ENCODE measurements at regions not wholly inside any gene's neighbourhood (a gene's known extent, or its start where the extent isn't known, plus 50 kb on each side); places are given as distances from the start of the nearest gene placed in this dataset.

DNA sequence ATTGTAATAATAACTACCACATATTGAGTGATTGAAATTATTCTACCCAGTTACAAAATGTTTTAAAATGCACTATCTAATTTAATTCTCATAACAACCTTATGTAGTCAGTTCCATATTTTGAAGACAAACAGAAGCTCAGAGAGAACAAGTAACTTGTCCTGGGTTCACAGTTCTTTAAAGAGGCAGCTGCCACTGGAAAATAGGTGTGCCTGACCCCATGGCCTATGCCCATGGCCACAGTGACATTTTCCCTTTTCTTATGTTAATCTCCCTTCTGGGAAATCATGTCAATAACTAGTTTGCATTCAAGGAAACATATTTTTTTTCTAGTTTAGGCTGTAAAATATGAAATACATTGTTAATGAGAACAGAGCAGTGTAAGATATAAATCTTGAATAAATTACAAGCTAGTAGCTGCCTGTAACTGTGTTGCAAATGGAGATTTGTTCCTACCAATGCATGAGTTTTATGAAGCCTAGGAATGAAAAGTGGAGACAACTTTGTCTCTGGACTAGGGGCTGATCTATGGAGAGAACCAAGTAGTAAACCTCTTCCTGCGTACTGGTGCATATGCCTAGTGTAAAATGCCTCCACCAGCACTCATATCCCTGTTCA is 1018.0 kb downstream of the NTRK3 start:
- Histone ChIP-seq H3K27me3 (ENCODE audit: insufficient read depth, poor library complexity, severe bottlenecking) (no peaks in the 10 kb centered on the region), H3K27ac (replicated peaks) (no peak overlapping the region), H3K4me3 (replicated peaks; ENCODE audit: insufficient read depth, low read length) (no peak overlapping the region)
- no peak for DNase-seq (ENCODE audit: low read depth in 1 of 2, low spot score in 1 of 2)
- TF ChIP-seq, protein P1, sequence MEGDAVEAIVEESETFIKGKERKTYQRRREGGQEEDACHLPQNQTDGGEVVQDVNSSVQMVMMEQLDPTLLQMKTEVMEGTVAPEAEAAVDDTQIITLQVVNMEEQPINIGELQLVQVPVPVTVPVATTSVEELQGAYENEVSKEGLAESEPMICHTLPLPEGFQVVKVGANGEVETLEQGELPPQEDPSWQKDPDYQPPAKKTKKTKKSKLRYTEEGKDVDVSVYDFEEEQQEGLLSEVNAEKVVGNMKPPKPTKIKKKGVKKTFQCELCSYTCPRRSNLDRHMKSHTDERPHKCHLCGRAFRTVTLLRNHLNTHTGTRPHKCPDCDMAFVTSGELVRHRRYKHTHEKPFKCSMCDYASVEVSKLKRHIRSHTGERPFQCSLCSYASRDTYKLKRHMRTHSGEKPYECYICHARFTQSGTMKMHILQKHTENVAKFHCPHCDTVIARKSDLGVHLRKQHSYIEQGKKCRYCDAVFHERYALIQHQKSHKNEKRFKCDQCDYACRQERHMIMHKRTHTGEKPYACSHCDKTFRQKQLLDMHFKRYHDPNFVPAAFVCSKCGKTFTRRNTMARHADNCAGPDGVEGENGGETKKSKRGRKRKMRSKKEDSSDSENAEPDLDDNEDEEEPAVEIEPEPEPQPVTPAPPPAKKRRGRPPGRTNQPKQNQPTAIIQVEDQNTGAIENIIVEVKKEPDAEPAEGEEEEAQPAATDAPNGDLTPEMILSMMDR (IDR thresholded peaks at IDR 0.05; ENCODE audit: insufficient read depth, low read length): no peak
- TF ChIP-seq SPI1 (IDR thresholded peaks at IDR 0.05; ENCODE audit: borderline replicate concordance, low read depth) (no peak), GABPA (IDR thresholded peaks at IDR 0.05; ENCODE audit: low read depth) (no peak), POLR2AphosphoS5 (IDR thresholded peaks at IDR 0.05; ENCODE audit: low read depth) (no peak)
- TF ChIP-seq, protein P2, sequence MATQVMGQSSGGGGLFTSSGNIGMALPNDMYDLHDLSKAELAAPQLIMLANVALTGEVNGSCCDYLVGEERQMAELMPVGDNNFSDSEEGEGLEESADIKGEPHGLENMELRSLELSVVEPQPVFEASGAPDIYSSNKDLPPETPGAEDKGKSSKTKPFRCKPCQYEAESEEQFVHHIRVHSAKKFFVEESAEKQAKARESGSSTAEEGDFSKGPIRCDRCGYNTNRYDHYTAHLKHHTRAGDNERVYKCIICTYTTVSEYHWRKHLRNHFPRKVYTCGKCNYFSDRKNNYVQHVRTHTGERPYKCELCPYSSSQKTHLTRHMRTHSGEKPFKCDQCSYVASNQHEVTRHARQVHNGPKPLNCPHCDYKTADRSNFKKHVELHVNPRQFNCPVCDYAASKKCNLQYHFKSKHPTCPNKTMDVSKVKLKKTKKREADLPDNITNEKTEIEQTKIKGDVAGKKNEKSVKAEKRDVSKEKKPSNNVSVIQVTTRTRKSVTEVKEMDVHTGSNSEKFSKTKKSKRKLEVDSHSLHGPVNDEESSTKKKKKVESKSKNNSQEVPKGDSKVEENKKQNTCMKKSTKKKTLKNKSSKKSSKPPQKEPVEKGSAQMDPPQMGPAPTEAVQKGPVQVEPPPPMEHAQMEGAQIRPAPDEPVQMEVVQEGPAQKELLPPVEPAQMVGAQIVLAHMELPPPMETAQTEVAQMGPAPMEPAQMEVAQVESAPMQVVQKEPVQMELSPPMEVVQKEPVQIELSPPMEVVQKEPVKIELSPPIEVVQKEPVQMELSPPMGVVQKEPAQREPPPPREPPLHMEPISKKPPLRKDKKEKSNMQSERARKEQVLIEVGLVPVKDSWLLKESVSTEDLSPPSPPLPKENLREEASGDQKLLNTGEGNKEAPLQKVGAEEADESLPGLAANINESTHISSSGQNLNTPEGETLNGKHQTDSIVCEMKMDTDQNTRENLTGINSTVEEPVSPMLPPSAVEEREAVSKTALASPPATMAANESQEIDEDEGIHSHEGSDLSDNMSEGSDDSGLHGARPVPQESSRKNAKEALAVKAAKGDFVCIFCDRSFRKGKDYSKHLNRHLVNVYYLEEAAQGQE (IDR thresholded peaks at IDR 0.05; ENCODE audit: insufficient replicate concordance, low read depth): no peak

DNA sequence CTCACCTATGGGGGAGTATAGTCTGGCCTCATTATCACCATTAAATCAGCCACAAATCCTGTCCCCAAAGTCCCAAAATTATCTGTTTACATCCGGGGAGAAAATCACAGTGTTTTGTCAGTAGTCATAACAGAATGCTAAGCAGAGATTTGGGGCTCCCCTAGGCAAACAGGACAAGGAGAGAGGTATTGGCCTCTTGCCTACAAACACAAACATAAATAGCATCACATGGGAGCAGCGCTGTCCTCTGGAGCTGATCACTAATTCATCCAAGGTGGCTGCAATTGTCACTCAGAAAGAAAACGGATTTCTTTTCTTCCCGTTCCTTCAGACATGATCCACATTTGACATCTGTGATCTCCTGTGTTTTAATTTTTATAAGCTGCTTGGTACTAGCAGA is 1028.1 kb downstream of the NTRK3 start:
- TF ChIP-seq POLR2AphosphoS5 (IDR thresholded peaks at IDR 0.05; ENCODE audit: low read depth): no peak
- TF ChIP-seq SPI1 (IDR thresholded peaks at IDR 0.05; ENCODE audit: borderline replicate concordance, low read depth): no peak
- TF ChIP-seq, protein P1 (IDR thresholded peaks at IDR 0.05; ENCODE audit: insufficient read depth, low read length): no peak
- no peak for TF ChIP-seq GABPA (IDR thresholded peaks at IDR 0.05; ENCODE audit: low read depth)
- TF ChIP-seq, protein P2 (IDR thresholded peaks at IDR 0.05; ENCODE audit: insufficient replicate concordance, low read depth): no peak
- no peak overlapping the region for H3K27ac ChIP-seq (replicated peaks)
- H3K27me3 ChIP-seq (ENCODE audit: insufficient read depth, poor library complexity, severe bottlenecking): no peaks in the 10 kb centered on the region
- no peak for DNase-seq (ENCODE audit: low read depth in 1 of 2, low spot score in 1 of 2)
- H3K4me3 ChIP-seq (replicated peaks; ENCODE audit: insufficient read depth, low read length): no peak overlapping the region

DNA sequence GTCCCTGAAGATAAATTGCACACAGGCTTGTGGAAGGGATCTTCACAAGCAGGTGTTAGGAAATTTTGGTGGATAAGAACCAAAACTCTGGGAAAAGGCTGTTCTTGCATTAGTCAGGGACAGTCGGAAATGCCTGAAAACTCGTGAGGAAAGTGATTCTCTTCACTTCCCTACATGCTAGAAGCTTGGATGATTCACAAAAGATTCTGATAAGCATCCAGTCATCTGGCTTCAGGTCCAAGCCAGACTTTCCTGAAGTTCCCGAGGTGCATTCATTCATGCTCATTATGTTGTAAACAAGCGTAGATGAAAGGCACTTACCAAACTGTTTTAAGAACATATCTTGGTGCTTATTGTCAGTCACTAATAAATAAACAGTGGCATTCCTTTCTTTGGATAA is 1028.7 kb downstream of the NTRK3 start:
- Histone ChIP-seq H3K27me3 (ENCODE audit: insufficient read depth, poor library complexity, severe bottlenecking) (no peaks in the 10 kb centered on the region), H3K27ac (replicated peaks) (no peak overlapping the region), H3K4me3 (replicated peaks; ENCODE audit: insufficient read depth, low read length) (no peak overlapping the region)
- TF ChIP-seq SPI1 (IDR thresholded peaks at IDR 0.05; ENCODE audit: borderline replicate concordance, low read depth): no peak
- no peak for TF ChIP-seq GABPA (IDR thresholded peaks at IDR 0.05; ENCODE audit: low read depth)
- no peak for DNase-seq (ENCODE audit: low read depth in 1 of 2, low spot score in 1 of 2)

DNA sequence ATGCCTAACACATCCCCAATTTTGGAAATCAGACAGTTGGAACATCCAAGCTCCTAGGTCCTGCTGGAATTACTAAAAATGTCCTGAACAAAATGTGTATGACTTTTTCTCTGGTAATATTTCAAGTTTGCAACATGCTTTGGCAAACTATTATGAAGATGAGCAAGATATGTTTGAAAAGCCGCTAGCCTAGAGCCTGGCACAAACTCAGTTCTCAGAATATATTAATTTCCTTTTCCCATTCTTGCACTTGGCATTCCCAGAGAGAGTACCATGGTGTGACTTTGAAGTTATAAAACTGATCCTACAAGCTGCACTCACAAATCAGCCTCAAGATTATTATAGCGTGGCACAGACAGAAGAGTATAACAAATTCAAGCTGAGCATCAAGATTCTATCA is 1031.1 kb downstream of the NTRK3 start:
- no peak for DNase-seq (ENCODE audit: low read depth in 1 of 2, low spot score in 1 of 2)
- no peak overlapping the region for H3K27ac ChIP-seq (replicated peaks)
- H3K27me3 ChIP-seq (ENCODE audit: insufficient read depth, poor library complexity, severe bottlenecking): no peaks in the 10 kb centered on the region
- TF ChIP-seq GABPA (IDR thresholded peaks at IDR 0.05; ENCODE audit: low read depth): no peak
- TF ChIP-seq POLR2AphosphoS5 (IDR thresholded peaks at IDR 0.05; ENCODE audit: low read depth): no peak
- TF ChIP-seq SPI1 (IDR thresholded peaks at IDR 0.05; ENCODE audit: borderline replicate concordance, low read depth): no peak
- TF ChIP-seq, protein P1 (IDR thresholded peaks at IDR 0.05; ENCODE audit: insufficient read depth, low read length): no peak
- TF ChIP-seq, protein P2 (IDR thresholded peaks at IDR 0.05; ENCODE audit: insufficient replicate concordance, low read depth): no peak
- H3K4me3 ChIP-seq (replicated peaks; ENCODE audit: insufficient read depth, low read length): no peak overlapping the region

All from HL-60 (cell line).